Activated naive CD4-positive, alpha-beta T cell treated with anti-CD3 and anti-CD28 coated beads for 36 hours (primary cell): ENCODE measurements at regions not wholly inside any gene's neighbourhood (a gene's known extent, or its start where the extent isn't known, plus 50 kb on each side); places are given as distances from the start of the nearest gene placed in this dataset.

Experiments
- CTCF ChIA-PET: fragments of 350-600 bp; sonication (Branson Sonifier 250); formaldehyde crosslinking; loops from one replicate; lab custom pipeline; 2021; ENCODE audit warnings: antibody characterized with exemption; lab: Charles Lee
- DNase-seq: peaks from one replicate; pipeline ENCODE4 v3.0.0-alpha.2; 2020
- H3K27ac Mint-ChIP-seq: one replicate; pipeline ENCODE4 v1.8.0; 2021; ENCODE audit warnings: mild to moderate bottlenecking, mixed read lengths
- H3K27me3 Mint-ChIP-seq: one replicate; pipeline ENCODE4 v1.8.0; 2021; ENCODE audit warnings: low read depth, mixed read lengths
- H3K36me3 Mint-ChIP-seq: one replicate; pipeline ENCODE4 v1.8.0; 2021; ENCODE audit warnings: low read depth, mixed read lengths
- H3K4me1 Mint-ChIP-seq: one replicate; pipeline ENCODE4 v1.8.0; 2021; ENCODE audit warnings: low read depth, mixed read lengths
- H3K4me3 Mint-ChIP-seq: one replicate; pipeline ENCODE4 v1.8.0; 2021; ENCODE audit warnings: mild to moderate bottlenecking, moderate library complexity, mixed read lengths
- H3K9me3 Mint-ChIP-seq: one replicate; pipeline ENCODE4 v1.8.0; 2021; ENCODE audit warnings: mixed read lengths
- intact Hi-C: fragments of 100-400 bp; cut with micrococcal nuclease; formaldehyde crosslinking; loops from one replicate; pipeline ENCODE4 v1.15.1; 2023

GRCh38 chr10:91023700-91024398, 103.0 kb upstream of the ANKRD1 start:
- no peak overlapping the region for H3K4me3 Mint-ChIP-seq
- H3K9me3 Mint-ChIP-seq, result peaks cover 2% of the 10 kb centered on the region
- no peaks in the 10 kb centered on the region for H3K27me3 Mint-ChIP-seq
- H3K27ac Mint-ChIP-seq, result no peak overlapping the region
- peaks cover 2% of the 10 kb centered on the region for H3K4me1 Mint-ChIP-seq
- no peak for DNase-seq
- intact Hi-C loops, result no loop called here
- H3K36me3 Mint-ChIP-seq, result no peaks in the 10 kb centered on the region
- CTCF ChIA-PET, result no interaction called here

- H3K9me3 Mint-ChIP-seq, result peaks cover 2% of the 10 kb centered on the region
- H3K4me1 Mint-ChIP-seq, result peaks cover 2% of the 10 kb centered on the region
- CTCF ChIA-PET, result no interaction called here
- intact Hi-C loops, result no loop called here
- DNase-seq, result no peak
- no peak overlapping the region for H3K27ac Mint-ChIP-seq
- no peaks in the 10 kb centered on the region for H3K36me3 Mint-ChIP-seq
- H3K4me3 Mint-ChIP-seq, result no peak overlapping the region
- H3K27me3 Mint-ChIP-seq, result no peaks in the 10 kb centered on the region
These were observed 103.7 kb upstream of the ANKRD1 start for GRCh38 chr10:91024541-91024940.

- Mint-ChIP-seq H3K9me3 (peaks cover 3% of the 10 kb centered on the region), H3K27me3 (no peaks in the 10 kb centered on the region), H3K36me3 (no peaks in the 10 kb centered on the region), H3K4me3 (no peak overlapping the region), H3K4me1 (peaks cover 15% of the 10 kb centered on the region), H3K27ac (no peak overlapping the region)
- CTCF ChIA-PET, result no interaction called here
- intact Hi-C loops, result loop anchor here (5.0 kb wide), 1 partner anchor 130 kb away; no protein-coding TSS in a partner anchor
- DNase-seq, result no peak
These were observed 111.8 kb upstream of the ANKRD1 start for GRCh38 chr10:91032611-91033206.

- peak overlapping the region; percentile 57 for H3K27ac Mint-ChIP-seq
- H3K27me3 Mint-ChIP-seq, result no peaks in the 10 kb centered on the region
- DNase-seq, result no peak
- intact Hi-C loops, result loop anchor here (5.0 kb wide), 1 partner anchor 129 kb away; no protein-coding TSS in a partner anchor
- H3K4me3 Mint-ChIP-seq, result no peak overlapping the region
- CTCF ChIA-PET, result interaction anchor here (0.7 to 1.0 kb wide), 2 partner anchors 28 to 218 kb away, joined by 3 to 5 read pairs; no protein-coding TSS in a partner anchor
- H3K4me1 Mint-ChIP-seq, result peaks cover 15% of the 10 kb centered on the region
- no peaks in the 10 kb centered on the region for H3K36me3 Mint-ChIP-seq
- peaks cover 3% of the 10 kb centered on the region for H3K9me3 Mint-ChIP-seq
These were observed 112.5 kb upstream of the ANKRD1 start for GRCh38 chr10:91033324-91033950.

GRCh38 chr10:91034042-91034441, 113.2 kb upstream of the ANKRD1 start:
- CTCF ChIA-PET, result interaction anchor here (0.7 to 1.0 kb wide), 2 partner anchors 29 to 218 kb away, joined by 3 to 5 read pairs; no protein-coding TSS in a partner anchor
- H3K27ac Mint-ChIP-seq, result peak overlapping the region; percentile 57
- DNase-seq, result peak; percentile 53
- H3K36me3 Mint-ChIP-seq, result no peaks in the 10 kb centered on the region
- H3K9me3 Mint-ChIP-seq, result peaks cover 3% of the 10 kb centered on the region
- no peaks in the 10 kb centered on the region for H3K27me3 Mint-ChIP-seq
- H3K4me3 Mint-ChIP-seq, result no peak overlapping the region
- H3K4me1 Mint-ChIP-seq, result peaks cover 15% of the 10 kb centered on the region
- intact Hi-C loops, result loop anchor here (1.0 to 5.0 kb wide), 3 partner anchors 28 to 154 kb away; no protein-coding TSS in a partner anchor

GRCh38 chr10:91034494-91035159, 113.7 kb upstream of the ANKRD1 start:
- intact Hi-C loops, result loop anchor here (1.0 to 5.0 kb wide), 3 partner anchors 28 to 154 kb away; no protein-coding TSS in a partner anchor
- peaks cover 15% of the 10 kb centered on the region for H3K4me1 Mint-ChIP-seq
- no peak for DNase-seq
- CTCF ChIA-PET, result interaction anchor here (1.0 kb wide), 1 partner anchor 29 kb away, joined by 5 read pairs; no protein-coding TSS in a partner anchor
- H3K4me3 Mint-ChIP-seq, result no peak overlapping the region
- peak overlapping the region; percentile 57 for H3K27ac Mint-ChIP-seq
- no peaks in the 10 kb centered on the region for H3K27me3 Mint-ChIP-seq
- no peaks in the 10 kb centered on the region for H3K36me3 Mint-ChIP-seq
- peaks cover 3% of the 10 kb centered on the region for H3K9me3 Mint-ChIP-seq

- Mint-ChIP-seq H3K9me3 (peaks cover 3% of the 10 kb centered on the region), H3K4me1 (peaks cover 15% of the 10 kb centered on the region), H3K4me3 (no peak overlapping the region), H3K27me3 (no peaks in the 10 kb centered on the region), H3K27ac (no peak overlapping the region), H3K36me3 (no peaks in the 10 kb centered on the region)
- CTCF ChIA-PET, result interaction anchor here (0.8 kb wide), 1 partner anchor 29 kb away, joined by 3 read pairs; no protein-coding TSS in a partner anchor
- DNase-seq, result no peak
- intact Hi-C loops, result no loop called here
These were observed 114.9 kb upstream of the ANKRD1 start for GRCh38 chr10:91035650-91036292.

GRCh38 chr10:91036807-91037411, 116.0 kb upstream of the ANKRD1 start:
- Mint-ChIP-seq H3K27me3 (no peaks in the 10 kb centered on the region), H3K36me3 (no peaks in the 10 kb centered on the region), H3K4me3 (no peak overlapping the region), H3K9me3 (peaks cover 3% of the 10 kb centered on the region), H3K4me1 (peaks cover 15% of the 10 kb centered on the region), H3K27ac (no peak overlapping the region)
- intact Hi-C loops, result no loop called here
- DNase-seq, result no peak
- CTCF ChIA-PET, result no interaction called here

GRCh38 chr10:91038971-91039370, 118.1 kb upstream of the ANKRD1 start:
- Mint-ChIP-seq H3K36me3 (no peaks in the 10 kb centered on the region), H3K27ac (no peak overlapping the region), H3K4me1 (peaks cover 8% of the 10 kb centered on the region), H3K9me3 (peaks cover 3% of the 10 kb centered on the region), H3K27me3 (no peaks in the 10 kb centered on the region), H3K4me3 (no peak overlapping the region)
- DNase-seq, result no peak
- intact Hi-C loops, result loop anchor here (1.0 kb wide), 1 partner anchor 10 kb away; no protein-coding TSS in a partner anchor
- CTCF ChIA-PET, result no interaction called here

GRCh38 chr10:91040343-91040742, 119.5 kb upstream of the ANKRD1 start:
- Mint-ChIP-seq H3K27ac (no peak overlapping the region), H3K36me3 (no peaks in the 10 kb centered on the region), H3K9me3 (no peaks in the 10 kb centered on the region), H3K4me1 (no peaks in the 10 kb centered on the region), H3K4me3 (no peak overlapping the region), H3K27me3 (no peaks in the 10 kb centered on the region)
- no peak for DNase-seq
- intact Hi-C loops, result no loop called here
- CTCF ChIA-PET, result interaction anchor here (2.8 kb wide), 1 partner anchor 34 kb away, joined by 11 read pairs; no protein-coding TSS in a partner anchor

GRCh38 chr10:91042069-91042468, 121.2 kb upstream of the ANKRD1 start:
- no peak for DNase-seq
- no peaks in the 10 kb centered on the region for H3K4me1 Mint-ChIP-seq
- CTCF ChIA-PET, result interaction anchor here (2.8 kb wide), 1 partner anchor 36 kb away, joined by 11 read pairs; no protein-coding TSS in a partner anchor
- no peaks in the 10 kb centered on the region for H3K9me3 Mint-ChIP-seq
- peaks cover 4% of the 10 kb centered on the region for H3K27me3 Mint-ChIP-seq
- intact Hi-C loops, result loop anchor here (2.0 kb wide), 1 partner anchor 131 kb away; no protein-coding TSS in a partner anchor
- H3K27ac Mint-ChIP-seq, result no peak overlapping the region
- H3K4me3 Mint-ChIP-seq, result no peak overlapping the region
- H3K36me3 Mint-ChIP-seq, result no peaks in the 10 kb centered on the region
